H9 (cell line): ENCODE measurements at regions not wholly inside any gene's neighbourhood (a gene's known extent, or its start where the extent isn't known, plus 50 kb on each side); places are given as distances from the start of the nearest gene placed in this dataset.

Experiments used
- DNase-seq: peaks from one replicate; pipeline ENCODE4 v3.0.0-alpha.2; 2017
- H2AFZ ChIP-seq: one replicate; pipeline ENCODE4 v1.6.1; 2013; ENCODE audit warnings: mild to moderate bottlenecking, low read length, control low read depth, moderate library complexity
- H2AK5ac ChIP-seq: 2 replicates; pipeline ENCODE4 v1.6.1; 2013; ENCODE audit warnings: low read length, control low read depth, mixed read lengths; ENCODE audit not compliant: insufficient read length
- H2BK120ac ChIP-seq: one replicate; pipeline ENCODE4 v1.6.1; 2013; ENCODE audit warnings: low read depth, mild to moderate bottlenecking, low read length, control low read depth, inconsistent platforms; ENCODE audit not compliant: poor library complexity, severe bottlenecking
- H2BK12ac ChIP-seq: 2 replicates; pipeline ENCODE4 v1.6.1; 2013; ENCODE audit warnings: low read length, control low read depth, mixed read lengths, low read depth; ENCODE audit not compliant: insufficient read length
- H2BK15ac ChIP-seq: 2 replicates; pipeline ENCODE4 v1.6.1; 2013; ENCODE audit warnings: low read depth, low read length, control low read depth
- H2BK20ac ChIP-seq: one replicate; pipeline ENCODE4 v1.6.1; 2013; ENCODE audit warnings: low read depth, mild to moderate bottlenecking, low read length, control low read depth, inconsistent platforms; ENCODE audit not compliant: poor library complexity, severe bottlenecking
- H2BK5ac ChIP-seq: 2 replicates; pipeline ENCODE4 v1.6.1; 2013; ENCODE audit warnings: low read length, control low read depth, mixed read lengths; ENCODE audit not compliant: insufficient read length
- H3K14ac ChIP-seq: 2 replicates; pipeline ENCODE4 v1.6.1; 2013; ENCODE audit warnings: low read length, control low read depth; ENCODE audit not compliant: insufficient read depth
- H3K18ac ChIP-seq: 2 replicates; pipeline ENCODE4 v1.6.1; 2013; ENCODE audit warnings: low read depth, mild to moderate bottlenecking, mixed read lengths, low read length, control low read depth; ENCODE audit not compliant: insufficient read length
- H3K23ac ChIP-seq: 2 replicates; pipeline ENCODE4 v1.6.1; 2013; ENCODE audit warnings: low read length, control low read depth, mixed read lengths, low read depth; ENCODE audit not compliant: insufficient read length
- H3K23me2 ChIP-seq: 2 replicates; pipeline ENCODE4 v1.6.1; 2013; ENCODE audit warnings: low read depth, mild to moderate bottlenecking, mixed read lengths, low read length, control low read depth; ENCODE audit not compliant: insufficient read length, poor library complexity, severe bottlenecking
- H3K27ac ChIP-seq: 2 replicates; pipeline ENCODE4 v1.5.1; 2013; ENCODE audit warnings: low read length, control low read depth, mixed read lengths, low read depth; ENCODE audit not compliant: insufficient read length
- H3K27me3 ChIP-seq: 2 replicates; pipeline ENCODE4 v1.6.1; 2013; ENCODE audit warnings: low read length, control low read depth, inconsistent platforms; ENCODE audit not compliant: insufficient read depth
- H3K4ac ChIP-seq: 2 replicates; pipeline ENCODE4 v1.6.1; 2013; ENCODE audit warnings: low read depth, mild to moderate bottlenecking, control low read depth, inconsistent platforms, low read length, moderate library complexity
- H3K4me1 ChIP-seq: 2 replicates; pipeline ENCODE4 v1.6.1; 2013; ENCODE audit warnings: low read length, control low read depth, inconsistent platforms; ENCODE audit not compliant: insufficient read depth
- H3K4me2 ChIP-seq: 2 replicates; pipeline ENCODE4 v1.6.1; 2013; ENCODE audit warnings: low read length, control low read depth, mixed read lengths; ENCODE audit not compliant: insufficient read length, insufficient read depth
- H3K56ac ChIP-seq: 2 replicates; pipeline ENCODE4 v1.6.1; 2013; ENCODE audit warnings: low read depth, mild to moderate bottlenecking, mixed read lengths, low read length, control low read depth; ENCODE audit not compliant: insufficient read length
- H3K79me1 ChIP-seq: 2 replicates; pipeline ENCODE4 v1.6.1; 2013; ENCODE audit warnings: low read depth, mild to moderate bottlenecking, moderate library complexity, low read length, control low read depth, inconsistent platforms; ENCODE audit not compliant: insufficient read depth, poor library complexity, severe bottlenecking
- H3K79me2 ChIP-seq: 2 replicates; pipeline ENCODE4 v1.6.1; 2013; ENCODE audit warnings: low read length, control low read depth, inconsistent platforms; ENCODE audit not compliant: insufficient read depth
- H3K9ac ChIP-seq: 2 replicates; pipeline ENCODE4 v1.6.1; 2013; ENCODE audit warnings: low read length, control low read depth, mixed read lengths; ENCODE audit not compliant: insufficient read length; ENCODE audit errors: extremely low read depth
- H3K9me3 ChIP-seq: one replicate; pipeline ENCODE4 v1.6.1; 2013; ENCODE audit warnings: low read depth, low read length, inconsistent platforms; ENCODE audit not compliant: control insufficient read depth
- H3T11ph ChIP-seq: one replicate; pipeline ENCODE4 v1.6.1; 2013; ENCODE audit warnings: mild to moderate bottlenecking, low read length, control low read depth, inconsistent platforms
- H4K20me1 ChIP-seq: one replicate; pipeline ENCODE4 v1.6.1; 2013; ENCODE audit not compliant: control insufficient read depth, insufficient read length, insufficient read depth
- H4K5ac ChIP-seq: 2 replicates; pipeline ENCODE4 v1.6.1; 2013; ENCODE audit warnings: low read depth, mild to moderate bottlenecking, mixed read lengths, low read length, control low read depth; ENCODE audit not compliant: insufficient read length
- H4K8ac ChIP-seq: replicated peaks from 2 replicates; pipeline ENCODE4 v1.6.1; 2013; ENCODE audit warnings: low read length, control low read depth, mixed read lengths, low read depth; ENCODE audit not compliant: insufficient read length
- H4K91ac ChIP-seq: 2 replicates; pipeline ENCODE4 v1.6.1; 2013; ENCODE audit warnings: low read depth, mild to moderate bottlenecking, moderate library complexity, mixed read lengths, low read length, control low read depth; ENCODE audit not compliant: insufficient read length
- H3K27ac Mint-ChIP-seq, 3 experiments: 2 replicates in 2 of 3; 3 replicates in 1 of 3; pipeline ENCODE4 v1.8.0; 2020 to 2021; ENCODE audit warnings: mixed read lengths in 3 of 3, mild to moderate bottlenecking in 1 of 3, moderate library complexity in 1 of 3
- H3K27me3 Mint-ChIP-seq: 2 replicates; pipeline ENCODE4 v1.8.0; 2021; ENCODE audit warnings: low read depth, mild to moderate bottlenecking, moderate library complexity, mixed read lengths
- H3K36me3 Mint-ChIP-seq, 3 experiments: 2 replicates in 2 of 3; 3 replicates in 1 of 3; pipeline ENCODE4 v1.8.0; 2020 to 2021; ENCODE audit warnings: low read depth in 3 of 3, mixed read lengths in 3 of 3; ENCODE audit not compliant: insufficient read depth in 1 of 3
- H3K4me1 Mint-ChIP-seq, 2 experiments: 2 replicates each; pipeline ENCODE4 v1.8.0; 2020; ENCODE audit warnings: mixed read lengths in 2 of 2
- H3K4me3 Mint-ChIP-seq, 2 experiments: 2 replicates in 1 of 2; 3 replicates in 1 of 2; pipeline ENCODE4 v1.8.0; 2020 to 2021; ENCODE audit warnings: mild to moderate bottlenecking in 2 of 2, mixed read lengths in 2 of 2, moderate library complexity in 1 of 2
- H3K9me3 Mint-ChIP-seq, 2 experiments: 2 replicates in 1 of 2; 3 replicates in 1 of 2; pipeline ENCODE4 v1.8.0; 2020; ENCODE audit warnings: mild to moderate bottlenecking in 2 of 2, mixed read lengths in 2 of 2, moderate library complexity in 1 of 2
- CTCF ChIP-seq: fragments of 200-600 bp; sonication (generic); conservative IDR thresholded peaks from 3 replicates; pipeline ENCODE4 v1.8.0; 2021; ENCODE audit warnings: antibody characterized with exemption, mild to moderate bottlenecking
- WGBS: extraction: QIAGEN DNeasy Blood & Tissue Kit; methylation state at CpG from one replicate; pipeline ENCODE4 v1.1.7; 2013; ENCODE audit warnings: missing lambda C conversion rate, low lambda C conversion rate, mixed read lengths; ENCODE audit not compliant: insufficient read length; ENCODE audit errors: extremely low coverage; 5-methylcytosine and 5-hydroxymethylcytosine counted together

GRCh38 chr7:17564678-17565212, 266.3 kb downstream of the AHR start:
- no peak overlapping the region for H3K27ac Mint-ChIP-seq
- Histone ChIP-seq H3T11ph (no peak overlapping the region), H3K4me1 (no peaks in the 10 kb centered on the region), H3K14ac (no peak overlapping the region), H2BK120ac (no peak overlapping the region), H3K23ac (no peak overlapping the region), H3K9ac (no peak overlapping the region), H3K56ac (no peak overlapping the region), H3K79me1 (no peaks in the 10 kb centered on the region), H4K91ac (no peak overlapping the region), H3K18ac (no peak overlapping the region), H3K27ac (no peak overlapping the region), H2BK15ac (no peak overlapping the region), H4K8ac (no peak overlapping the region), H3K9me3 (no peaks in the 10 kb centered on the region), H2BK12ac (no peak overlapping the region), H2AFZ (no peak overlapping the region), H4K5ac (no peak overlapping the region), H3K27me3 (no peaks in the 10 kb centered on the region), H3K23me2 (no peaks in the 10 kb centered on the region), H2AK5ac (no peak overlapping the region), H2BK5ac (no peak overlapping the region), H2BK20ac (no peak overlapping the region), H3K79me2 (no peaks in the 10 kb centered on the region), H3K4ac (no peak overlapping the region), H4K20me1 (no peaks in the 10 kb centered on the region), H3K4me2 (no peak overlapping the region)
- H3K9me3 Mint-ChIP-seq = peaks cover 11 to 22% of the 10 kb centered on the region in 2 experiments
- DNase-seq = no peak
- TF ChIP-seq CTCF = no peak
- no peak overlapping the region for H3K4me3 Mint-ChIP-seq
- H3K27me3 Mint-ChIP-seq = peaks cover under 1% of the 10 kb centered on the region; the same call in 1 of the 2 replicates
- WGBS = no CpG with 5 or more reads among the region's 3 CpGs
- no peaks in the 10 kb centered on the region for H3K4me1 Mint-ChIP-seq
- peaks cover 0 to 6% (median 5%) of the 10 kb centered on the region in 3 experiments; a peak in 4 of 7 replicates for H3K36me3 Mint-ChIP-seq
